GM21717 (cell line): ENCODE measurements at regions not wholly inside any gene's neighbourhood (a gene's known extent, or its start where the extent isn't known, plus 50 kb on each side); places are given as distances from the start of the nearest gene placed in this dataset.
"Not testable (repeated sequence)": the region's sequence is repeated elsewhere in the genome, so short reads cannot be mapped to it uniquely, and the experiment has no call there.

Experiments used
- ATAC-seq: cut with Tn5 transposase; IDR thresholded peaks from one replicate; pipeline ENCODE4 v1.9.1; 2021; ENCODE audit warnings: mild to moderate bottlenecking, moderate library complexity; ENCODE audit not compliant: unreplicated experiment

DNA sequence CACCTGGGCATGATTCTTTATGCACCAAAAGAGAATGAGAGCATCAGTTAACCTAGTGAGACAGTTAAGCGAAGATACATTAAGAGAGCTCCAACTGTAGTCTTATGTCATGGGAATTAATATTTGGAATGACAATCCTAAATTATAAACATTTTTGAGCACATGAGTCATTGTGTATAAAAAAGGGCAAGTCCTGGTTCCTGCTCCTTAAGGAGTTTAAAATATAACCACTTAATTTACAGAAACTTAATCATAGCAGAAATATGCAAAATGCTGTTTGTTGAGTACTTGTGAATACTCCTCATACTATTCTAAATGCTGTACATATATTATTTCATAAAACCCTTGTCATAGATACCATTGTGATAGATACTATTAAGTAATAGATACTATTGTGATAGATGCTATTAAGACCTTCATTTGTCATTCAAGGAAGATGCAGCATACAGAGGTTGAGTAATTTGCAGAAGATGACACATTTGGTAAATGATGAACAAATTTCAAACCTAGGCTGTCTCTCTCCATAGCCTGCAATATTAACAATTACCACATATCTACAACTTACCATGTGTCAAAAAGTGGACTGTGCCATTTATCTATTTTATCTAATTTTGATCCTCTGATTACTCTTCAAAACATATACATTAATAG is 301.0 kb downstream of the TBC1D4 start:
- no peak for ATAC-seq

- no peak for ATAC-seq
Observed at GRCh38 chr13:75178436-75178835, 303.5 kb downstream of the TBC1D4 start.

- ATAC-seq: no peak
Observed at GRCh38 chr13:75175575-75175974, 306.4 kb downstream of the TBC1D4 start.

DNA sequence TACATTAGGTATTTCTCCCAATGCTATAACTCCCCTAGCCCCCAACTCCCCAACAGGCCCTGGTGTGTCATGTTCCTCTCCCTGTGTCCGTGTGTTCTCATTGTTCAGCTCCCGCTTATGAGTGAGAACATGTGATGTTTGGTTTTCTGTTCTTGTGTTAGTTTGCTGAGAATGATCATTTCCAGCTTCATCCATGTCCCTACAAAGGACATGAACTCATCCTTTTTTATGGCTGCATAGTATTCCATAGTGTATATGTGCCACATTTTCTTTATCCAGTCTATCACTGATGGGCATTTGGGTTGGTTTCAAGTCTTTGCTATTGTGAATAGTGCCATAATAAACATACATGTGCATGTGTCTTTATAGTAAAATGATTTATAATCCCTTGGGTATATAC is 306.9 kb downstream of the TBC1D4 start:
- not testable (repeated sequence) for ATAC-seq

DNA sequence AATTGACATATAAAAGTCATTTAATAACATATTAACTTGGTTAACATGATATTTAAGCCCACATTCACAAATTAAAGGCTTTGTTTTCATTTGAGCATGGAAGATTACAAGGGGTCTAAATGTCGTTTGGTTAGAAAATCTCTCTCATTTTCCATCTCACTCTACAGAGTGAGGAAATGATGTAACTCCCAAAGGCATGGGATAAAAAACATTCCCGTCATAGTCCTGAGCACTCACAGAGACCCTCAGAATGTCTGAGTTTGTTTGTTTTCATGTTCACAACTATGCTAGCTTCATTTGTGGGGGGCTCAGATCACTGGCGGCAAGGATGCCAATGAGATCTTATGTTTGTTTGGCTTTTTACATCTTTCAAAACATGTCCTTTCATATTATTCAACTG is 307.5 kb downstream of the TBC1D4 start:
- no peak for ATAC-seq

- ATAC-seq: no peak
Observed at GRCh38 chr13:75173457-75174356, 308.3 kb downstream of the TBC1D4 start.

GRCh38 chr13:75170311-75170710 is 311.7 kb downstream of the TBC1D4 start:
- no peak for ATAC-seq

- no peak for ATAC-seq
Observed at GRCh38 chr13:75165543-75166230, 316.3 kb downstream of the TBC1D4 start.

DNA sequence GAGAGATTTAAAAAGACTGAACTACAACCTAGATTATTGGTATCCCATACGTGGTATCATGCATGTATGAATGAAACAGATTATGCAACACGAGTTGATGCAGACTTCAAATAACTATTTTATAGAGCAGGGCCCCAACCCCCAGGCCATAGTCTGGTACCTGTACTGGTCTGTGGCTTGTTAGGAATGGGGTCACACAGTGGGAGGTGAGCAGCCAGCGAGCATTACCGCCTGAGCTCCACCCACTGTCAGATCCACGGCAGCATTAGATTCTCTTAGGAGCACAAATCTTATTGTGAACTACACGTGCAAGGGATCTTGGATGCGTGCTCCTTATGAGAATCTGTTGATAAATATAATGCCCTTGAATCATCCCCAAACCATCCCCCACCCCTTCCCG is 320.2 kb downstream of the TBC1D4 start:
- no peak for ATAC-seq

GRCh38 chr13:75160984-75161383 is 321.0 kb downstream of the TBC1D4 start:
- no peak for ATAC-seq

DNA sequence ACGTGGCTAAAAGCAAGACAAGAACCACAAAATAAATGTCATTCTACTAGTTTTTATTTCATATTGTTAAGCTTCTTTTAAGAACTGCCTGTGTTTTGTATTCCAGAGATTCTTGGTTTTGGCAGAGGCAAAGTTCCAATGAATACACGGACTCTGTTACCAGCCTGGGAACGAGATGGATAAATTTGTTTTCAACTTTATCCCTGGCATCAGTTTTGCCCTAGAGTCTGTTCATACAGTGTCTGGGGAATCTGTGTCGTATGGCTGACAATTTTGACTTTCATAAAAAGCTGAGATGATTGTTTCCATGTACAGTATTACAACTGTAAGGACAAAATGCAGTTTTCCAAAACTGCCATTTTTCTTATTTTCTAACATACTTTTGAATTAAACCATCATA is 327.6 kb downstream of the TBC1D4 start:
- no peak for ATAC-seq

DNA sequence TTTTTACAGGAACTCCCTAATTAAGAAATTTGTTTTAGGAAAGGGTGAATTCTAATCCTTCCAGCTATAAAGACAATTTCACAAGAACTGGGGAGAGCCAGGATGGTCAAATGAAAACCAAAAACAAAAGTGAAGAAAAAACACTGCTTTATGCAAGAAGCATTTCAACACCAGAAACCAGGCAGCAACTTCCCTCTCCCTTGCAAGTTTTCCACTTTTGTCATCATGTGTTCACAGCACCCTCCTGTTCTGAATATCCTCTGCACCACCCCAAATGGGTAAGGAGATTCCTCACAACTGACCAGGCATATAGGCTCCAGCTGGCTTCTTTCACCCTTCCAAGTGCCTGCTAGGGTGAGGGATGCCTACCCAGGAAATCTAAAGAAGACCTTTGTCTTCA is 328.1 kb downstream of the TBC1D4 start:
- ATAC-seq: no peak

- no peak for ATAC-seq
Observed at GRCh38 chr13:75153386-75153785, 328.6 kb downstream of the TBC1D4 start.

GRCh38 chr13:75151081-75151643 is 330.8 kb downstream of the TBC1D4 start:
- ATAC-seq: no peak

GRCh38 chr13:75149776-75150175 is 332.2 kb downstream of the TBC1D4 start:
- no peak for ATAC-seq

DNA sequence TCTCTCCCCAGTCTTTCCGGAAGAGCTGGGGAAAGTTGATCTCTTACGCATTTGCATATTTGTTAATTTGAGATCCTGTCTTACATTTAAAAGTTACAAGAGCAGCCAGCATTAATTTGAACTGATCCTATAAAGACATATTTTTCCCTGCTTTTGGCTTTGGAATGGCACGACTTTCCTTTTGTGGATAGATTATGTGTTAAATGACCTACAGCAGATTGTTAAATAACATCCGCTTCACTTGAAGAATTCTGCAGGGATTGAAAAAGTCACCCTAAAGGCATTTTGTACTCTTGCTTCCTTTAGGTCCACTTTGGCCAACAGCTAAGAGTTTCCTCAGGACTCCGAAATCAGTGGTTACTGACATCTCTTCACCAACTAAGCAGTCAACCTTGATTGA is 334.0 kb downstream of the TBC1D4 start:
- ATAC-seq: no peak

- ATAC-seq: no peak
Observed at GRCh38 chr13:75146436-75146835, 335.5 kb downstream of the TBC1D4 start.

GRCh38 chr13:75145927-75146326 is 336.0 kb downstream of the TBC1D4 start:
- ATAC-seq: no peak

DNA sequence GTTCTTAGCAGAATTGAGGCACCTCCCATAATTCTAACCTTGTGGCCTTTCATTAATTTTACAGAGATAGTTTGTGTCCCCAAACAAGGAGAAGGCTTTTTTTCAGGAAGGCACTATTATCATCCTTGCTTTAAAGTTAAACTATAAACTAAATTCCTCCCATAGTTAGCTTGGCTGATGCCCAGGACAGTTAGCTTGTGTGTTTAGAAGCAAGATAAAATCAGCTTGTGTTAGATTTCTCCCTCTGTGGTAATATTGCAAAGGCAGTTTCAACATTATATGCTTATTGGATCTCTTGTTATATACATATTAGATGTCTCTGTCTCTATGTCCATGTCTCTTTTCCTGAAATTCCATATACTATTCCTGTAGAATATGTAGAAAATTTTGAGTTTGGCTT is 342.7 kb downstream of the TBC1D4 start:
- ATAC-seq: no peak

- no peak for ATAC-seq
Observed at GRCh38 chr13:75137911-75138571, 343.9 kb downstream of the TBC1D4 start.

DNA sequence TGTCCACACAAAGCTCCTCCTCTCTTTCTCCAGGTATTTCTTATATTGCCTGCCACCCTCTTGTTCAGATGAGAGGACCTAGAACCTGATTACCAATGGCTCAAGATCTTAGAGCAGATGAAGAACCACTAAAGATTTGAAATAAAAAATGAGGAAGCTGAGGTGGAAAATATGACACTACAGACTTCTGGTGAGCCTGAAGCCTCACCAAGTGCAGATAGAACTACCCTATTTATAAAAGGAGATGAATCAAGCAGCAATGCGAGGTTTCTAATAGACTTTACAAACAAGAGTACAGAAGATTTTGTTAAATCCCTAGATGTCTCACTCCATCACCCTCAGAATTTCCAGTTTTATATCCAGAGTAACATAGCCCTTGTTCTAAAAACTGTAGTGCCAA is 345.8 kb downstream of the TBC1D4 start:
- ATAC-seq: no peak
